Fibroblast of skin of scalp (primary cell): ENCODE measurements at regions not wholly inside any gene's neighbourhood (a gene's known extent, or its start where the extent isn't known, plus 50 kb on each side); places are given as distances from the start of the nearest gene placed in this dataset.
A peak's percentile ranks its signal among the peaks of the same experiment; 100 is the strongest.

Experiments used
- DNase-seq: peaks from one replicate; pipeline ENCODE4 v3.0.0-alpha.2; 2013

GRCh38 chr13:26456650-26457049, 100.8 kb upstream of the WASF3 start:
- no peak for DNase-seq

GRCh38 chr13:26457212-26457611, 100.3 kb upstream of the WASF3 start:
- DNase-seq: no peak

GRCh38 chr13:26458196-26458749, 99.2 kb upstream of the WASF3 start:
- no peak for DNase-seq

GRCh38 chr13:26459276-26460131, 98.0 kb upstream of the WASF3 start:
- DNase-seq: no peak

GRCh38 chr13:26460648-26461047, 96.8 kb upstream of the WASF3 start:
- peak; percentile 16 for DNase-seq

- DNase-seq: no peak
These were observed 94.2 kb upstream of the WASF3 start for GRCh38 chr13:26463296-26463695.

GRCh38 chr13:26463848-26464247, 93.6 kb upstream of the WASF3 start:
- DNase-seq: no peak

- DNase-seq: no peak
These were observed 92.0 kb upstream of the WASF3 start for GRCh38 chr13:26465514-26465913.

GRCh38 chr13:26465954-26466353, 91.5 kb upstream of the WASF3 start:
- DNase-seq: no peak

GRCh38 chr13:26468265-26468801, 89.2 kb upstream of the WASF3 start:
- no peak for DNase-seq

GRCh38 chr13:26469602-26470001, 87.9 kb upstream of the WASF3 start:
- DNase-seq: no peak

GRCh38 chr13:26471807-26472206, 85.7 kb upstream of the WASF3 start:
- no peak for DNase-seq

GRCh38 chr13:26473571-26474230, 83.8 kb upstream of the WASF3 start:
- no peak for DNase-seq

- DNase-seq: no peak
These were observed 83.2 kb upstream of the WASF3 start for GRCh38 chr13:26474286-26474685.

GRCh38 chr13:26475176-26476110, 82.0 kb upstream of the WASF3 start:
- DNase-seq: no peak

GRCh38 chr13:26476111-26476781, 81.2 kb upstream of the WASF3 start:
- DNase-seq: peak; percentile 51

- DNase-seq: peak; percentile 32
These were observed 80.7 kb upstream of the WASF3 start for GRCh38 chr13:26476782-26477142.

- DNase-seq: no peak
These were observed 79.8 kb upstream of the WASF3 start for GRCh38 chr13:26477681-26478080.

- peak; percentile 17 for DNase-seq
These were observed 77.1 kb upstream of the WASF3 start for GRCh38 chr13:26480246-26480855.

GRCh38 chr13:26482451-26483197, 74.9 kb upstream of the WASF3 start:
- peak; percentile 66 for DNase-seq

GRCh38 chr13:26483546-26483945, 73.9 kb upstream of the WASF3 start:
- DNase-seq: no peak
